Smooth muscle cell (in vitro differentiated cells): ENCODE measurements at regions not wholly inside any gene's neighbourhood (a gene's known extent, or its start where the extent isn't known, plus 50 kb on each side); places are given as distances from the start of the nearest gene placed in this dataset.
A peak's percentile ranks its signal among the peaks of the same experiment; 100 is the strongest.

Source experiments
- DNase-seq: peaks from one replicate; lab custom pipeline; 2025; ENCODE audit not compliant: unreplicated experiment; lab: John Stamatoyannopoulos, UW
- H2AFZ ChIP-seq: fragments of 200-600 bp; sonication (generic); 2 replicates; pipeline ENCODE4 v1.6.0; 2016; ENCODE audit warnings: antibody characterized with exemption, low read depth, mild to moderate bottlenecking
- H3F3A ChIP-seq: fragments of 200-600 bp; sonication (generic); 2 replicates; pipeline ENCODE4 v1.6.0; 2017; ENCODE audit warnings: antibody characterized with exemption, low read depth
- H3K27ac ChIP-seq: fragments of 200-600 bp; sonication (generic); 2 replicates; pipeline ENCODE4 v1.5.1; 2016; ENCODE audit warnings: low read depth, mild to moderate bottlenecking
- H3K27me3 ChIP-seq: fragments of 200-600 bp; sonication (generic); 2 replicates; pipeline ENCODE4 v1.6.1; 2016; ENCODE audit warnings: low read depth, mild to moderate bottlenecking
- H3K36me3 ChIP-seq: fragments of 200-600 bp; sonication (generic); 2 replicates; pipeline ENCODE4 v1.5.1; 2016; ENCODE audit warnings: low read depth
- H3K4me1 ChIP-seq: fragments of 200-600 bp; sonication (generic); 2 replicates; pipeline ENCODE4 v1.5.1; 2016; ENCODE audit warnings: low read depth
- H3K4me2 ChIP-seq: fragments of 200-600 bp; sonication (generic); 2 replicates; pipeline ENCODE4 v1.6.0; 2016; ENCODE audit warnings: mild to moderate bottlenecking
- H3K4me3 ChIP-seq: fragments of 200-600 bp; sonication (generic); 2 replicates; pipeline ENCODE4 v1.5.1; 2016; ENCODE audit warnings: mild to moderate bottlenecking
- H3K79me2 ChIP-seq: fragments of 200-600 bp; sonication (generic); 2 replicates; pipeline ENCODE4 v1.6.0; 2016; ENCODE audit warnings: low read depth, mild to moderate bottlenecking
- H3K9ac ChIP-seq: fragments of 200-600 bp; sonication (generic); 2 replicates; pipeline ENCODE4 v1.6.0; 2016; ENCODE audit warnings: low read depth
- H3K9me3 ChIP-seq: fragments of 200-600 bp; sonication (generic); replicated peaks from 2 replicates; pipeline ENCODE4 v1.5.1; 2016; ENCODE audit warnings: low read depth
- H4K20me1 ChIP-seq: fragments of 200-600 bp; sonication (generic); 2 replicates; pipeline ENCODE4 v1.6.0; 2016; ENCODE audit warnings: low read depth
- WGBS: methylation state at CpG from one replicate; pipeline ENCODE4 v1.1.7; 2016; ENCODE audit warnings: low lambda C conversion rate; 5-methylcytosine and 5-hydroxymethylcytosine counted together
- TF ChIP-seq, protein P1 (sequence below): fragments of 200-600 bp; sonication (generic); IDR thresholded peaks from 2 replicates; pipeline ENCODE4 v1.5.1; 2017; ENCODE audit warnings: borderline replicate concordance, mild to moderate bottlenecking, antibody characterized with exemption; ENCODE audit not compliant: insufficient read depth, poor library complexity, severe bottlenecking

DNA sequence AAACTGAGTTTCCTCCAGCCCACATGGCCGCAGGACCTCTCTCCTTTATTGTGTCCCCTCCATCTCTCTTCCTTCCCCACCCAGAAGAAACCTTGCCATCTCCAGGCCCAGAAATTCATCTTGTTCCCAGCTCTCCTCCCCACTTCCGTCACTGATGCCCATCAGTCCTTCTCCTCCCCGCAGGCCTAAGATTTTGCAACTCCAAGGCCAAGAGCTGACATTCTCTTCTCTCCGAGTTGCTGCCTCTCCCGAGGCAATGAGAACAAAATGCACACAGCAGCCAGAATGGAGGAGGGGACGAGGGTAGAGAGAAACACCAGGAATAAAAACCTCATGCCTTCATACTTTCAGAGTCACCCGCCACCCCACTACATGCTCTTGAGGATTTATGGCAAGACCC lies 526.5 kb upstream of the PROK2 start:
- H3K79me2 ChIP-seq: no peaks in the 10 kb centered on the region
- no peak overlapping the region for H3K9ac ChIP-seq
- TF ChIP-seq, protein P1, sequence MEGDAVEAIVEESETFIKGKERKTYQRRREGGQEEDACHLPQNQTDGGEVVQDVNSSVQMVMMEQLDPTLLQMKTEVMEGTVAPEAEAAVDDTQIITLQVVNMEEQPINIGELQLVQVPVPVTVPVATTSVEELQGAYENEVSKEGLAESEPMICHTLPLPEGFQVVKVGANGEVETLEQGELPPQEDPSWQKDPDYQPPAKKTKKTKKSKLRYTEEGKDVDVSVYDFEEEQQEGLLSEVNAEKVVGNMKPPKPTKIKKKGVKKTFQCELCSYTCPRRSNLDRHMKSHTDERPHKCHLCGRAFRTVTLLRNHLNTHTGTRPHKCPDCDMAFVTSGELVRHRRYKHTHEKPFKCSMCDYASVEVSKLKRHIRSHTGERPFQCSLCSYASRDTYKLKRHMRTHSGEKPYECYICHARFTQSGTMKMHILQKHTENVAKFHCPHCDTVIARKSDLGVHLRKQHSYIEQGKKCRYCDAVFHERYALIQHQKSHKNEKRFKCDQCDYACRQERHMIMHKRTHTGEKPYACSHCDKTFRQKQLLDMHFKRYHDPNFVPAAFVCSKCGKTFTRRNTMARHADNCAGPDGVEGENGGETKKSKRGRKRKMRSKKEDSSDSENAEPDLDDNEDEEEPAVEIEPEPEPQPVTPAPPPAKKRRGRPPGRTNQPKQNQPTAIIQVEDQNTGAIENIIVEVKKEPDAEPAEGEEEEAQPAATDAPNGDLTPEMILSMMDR: no peak
- no peak overlapping the region for H2AFZ ChIP-seq
- no peak overlapping the region for H3K4me2 ChIP-seq
- no peak overlapping the region for H3K4me3 ChIP-seq
- DNase-seq: no peak
- H3K27ac ChIP-seq: no peak overlapping the region
- H4K20me1 ChIP-seq: no peaks in the 10 kb centered on the region
- H3K27me3 ChIP-seq: no peaks in the 10 kb centered on the region
- no peaks in the 10 kb centered on the region for H3K9me3 ChIP-seq
- 90% methylated on average over 7 of the region's 7 CpGs for WGBS
- no peaks in the 10 kb centered on the region for H3F3A ChIP-seq
- H3K4me1 ChIP-seq: no peaks in the 10 kb centered on the region
- no peaks in the 10 kb centered on the region for H3K36me3 ChIP-seq

DNA sequence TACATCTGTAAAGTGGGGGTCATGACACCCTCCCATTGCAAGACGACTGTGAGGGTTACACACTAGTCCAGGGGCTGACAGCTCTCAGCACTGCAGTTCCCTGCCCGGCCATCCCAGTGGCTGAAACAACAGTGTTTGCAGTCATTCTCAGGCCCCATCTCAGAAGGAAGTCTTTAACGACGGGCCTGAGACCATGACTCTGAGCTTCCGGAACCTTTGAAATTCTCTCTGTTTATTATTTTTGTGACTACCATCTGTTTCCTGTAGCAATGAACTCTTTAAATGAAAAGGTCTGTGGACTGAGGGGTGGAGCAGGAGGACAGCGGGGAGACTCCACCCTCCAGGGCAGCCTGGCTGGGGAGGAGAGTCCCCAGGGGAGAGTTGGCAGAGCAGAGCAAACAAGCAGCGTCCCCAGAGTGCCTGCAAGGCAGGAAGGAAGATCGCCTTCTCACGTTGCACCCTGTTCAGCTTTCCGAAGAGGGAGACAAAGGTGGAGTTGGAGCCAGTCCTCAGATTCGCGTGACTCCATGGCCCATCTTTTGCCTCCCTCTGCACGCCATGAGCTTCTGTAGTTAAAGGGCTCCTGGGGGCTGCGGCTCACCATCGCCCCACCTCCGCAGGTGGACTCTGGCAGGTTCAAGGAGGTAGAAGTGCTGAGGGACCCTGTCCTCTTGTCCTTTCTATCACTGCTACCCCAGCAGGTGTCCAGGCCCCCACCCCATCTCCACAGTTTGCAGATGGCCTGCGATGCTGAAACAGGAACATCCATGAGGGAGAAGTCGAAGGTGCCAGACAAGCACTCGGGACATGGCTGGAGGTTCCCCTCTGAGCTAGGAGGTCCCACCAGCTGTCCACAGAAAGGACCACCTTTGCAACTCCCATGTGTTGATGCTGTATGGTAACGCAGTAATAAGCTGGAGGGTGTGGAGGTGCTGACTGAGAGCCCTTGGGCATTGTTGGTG lies 525.8 kb upstream of the PROK2 start:
- no peaks in the 10 kb centered on the region for H3K36me3 ChIP-seq
- peak overlapping the region; percentile 42 for H3K27ac ChIP-seq
- no peaks in the 10 kb centered on the region for H3K27me3 ChIP-seq
- H4K20me1 ChIP-seq: no peaks in the 10 kb centered on the region
- WGBS: 58% methylated on average over 20 of the region's 20 CpGs
- no peak overlapping the region for H3K9ac ChIP-seq
- H3F3A ChIP-seq: no peaks in the 10 kb centered on the region
- H3K9me3 ChIP-seq: no peaks in the 10 kb centered on the region
- DNase-seq: no peak
- no peaks in the 10 kb centered on the region for H3K79me2 ChIP-seq
- TF ChIP-seq, protein P1: no peak
- H3K4me1 ChIP-seq: no peaks in the 10 kb centered on the region
- peak overlapping the region; percentile 90 for H2AFZ ChIP-seq
- H3K4me2 ChIP-seq: peak overlapping the region; percentile 69
- H3K4me3 ChIP-seq: no peak overlapping the region

DNA sequence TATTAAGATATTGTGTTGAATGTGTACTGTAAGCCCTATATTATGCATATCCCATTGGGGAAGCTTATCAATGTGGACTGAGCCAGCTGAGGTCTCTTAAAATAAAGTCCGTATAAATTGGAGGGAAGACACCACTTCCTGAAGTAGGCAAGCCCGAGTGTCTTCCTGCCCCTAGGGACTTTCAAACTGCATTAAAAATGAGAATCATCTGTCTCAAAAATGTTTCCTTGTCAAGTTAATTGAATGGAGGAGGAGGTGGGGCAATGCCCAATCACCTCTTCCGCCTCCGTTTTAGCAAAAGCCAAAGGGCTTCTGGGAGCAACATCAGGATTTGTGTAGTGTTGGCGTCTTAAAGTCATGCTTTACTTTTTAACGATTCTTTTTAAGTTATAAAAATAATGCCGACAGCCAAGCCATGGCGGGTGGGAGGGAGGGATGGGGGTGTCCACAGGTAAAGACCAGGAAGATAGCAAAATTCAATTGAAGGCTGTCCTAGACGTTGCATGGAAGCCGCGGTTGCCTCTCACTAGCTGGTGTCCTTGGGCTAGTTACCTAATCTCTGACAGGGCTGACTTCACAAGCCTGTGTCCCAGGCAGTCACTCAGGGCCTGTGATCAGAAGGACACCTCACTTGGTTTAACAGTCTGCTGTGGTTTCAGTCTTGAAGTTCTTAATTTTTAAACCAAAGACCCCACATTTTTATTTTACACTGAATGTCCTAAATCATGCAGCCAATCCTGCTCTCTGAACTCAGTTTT lies 524.9 kb upstream of the PROK2 start:
- H3K36me3 ChIP-seq: no peaks in the 10 kb centered on the region
- H3F3A ChIP-seq: no peaks in the 10 kb centered on the region
- no peak for DNase-seq
- no peaks in the 10 kb centered on the region for H3K79me2 ChIP-seq
- H4K20me1 ChIP-seq: no peaks in the 10 kb centered on the region
- H2AFZ ChIP-seq: peak overlapping the region; percentile 90
- H3K4me1 ChIP-seq: no peaks in the 10 kb centered on the region
- TF ChIP-seq, protein P1: no peak
- WGBS: 86% methylated on average over 11 of the region's 11 CpGs
- H3K9ac ChIP-seq: no peak overlapping the region
- no peak overlapping the region for H3K4me3 ChIP-seq
- H3K4me2 ChIP-seq: peak overlapping the region; percentile 69
- H3K27ac ChIP-seq: peak overlapping the region; percentile 42
- no peaks in the 10 kb centered on the region for H3K9me3 ChIP-seq
- no peaks in the 10 kb centered on the region for H3K27me3 ChIP-seq
